GM12878 (cell line): ENCODE measurements at regions not wholly inside any gene's neighbourhood (a gene's known extent, or its start where the extent isn't known, plus 50 kb on each side); places are given as distances from the start of the nearest gene placed in this dataset.

Source experiments
- ATAC-seq: fragments of 200-7000 bp; cut with Tn5 transposase; 3 replicates; pipeline ENCODE4 v1.9.1; 2020; ENCODE audit warnings: mild to moderate bottlenecking, moderate library complexity
- BruUV-seq: library from RNA; stranded (reverse); fragments of 400-500 nt; replicated peaks from 2 replicates; lab custom pipeline; 2021; lab: Mats Ljungman, UMichigan
- CTCF ChIA-PET: fragments of 300-600 bp; sonication (Branson Sonifier 250); formaldehyde crosslinking; extraction: SDS; loops from one replicate; lab custom pipeline; 2021; ENCODE audit warnings: inconsistent platforms; lab: Yijun Ruan, JAX
- POLR2A ChIA-PET: fragments of 350-600 bp; formaldehyde crosslinking; extraction: SDS; loops from one replicate; lab custom pipeline; 2021; ENCODE audit warnings: inconsistent platforms; lab: Charles Lee
- RAD21 ChIA-PET: fragments of 300-600 bp; sonication (Branson Sonifier 250); formaldehyde crosslinking; loops from one replicate; lab custom pipeline; 2023; ENCODE audit warnings: antibody characterized with exemption; ENCODE audit not compliant: unreplicated experiment; lab: Charles Lee
- SMC1A ChIA-PET: fragments of 300-600 bp; sonication (Branson Sonifier 250); formaldehyde crosslinking; loops from one replicate; lab custom pipeline; 2023; ENCODE audit not compliant: unreplicated experiment, uncharacterized antibody; lab: Charles Lee
- DNase-seq: peaks from one replicate; pipeline ENCODE4 v3.0.0-alpha.2; 2011; ENCODE audit warnings: low read depth, low spot score
- FAIRE-seq: peaks from 3 replicates; lab custom pipeline; 2011; peaks lifted over from hg19 to GRCh38; lab: Jason Lieb, UNC
- H2AFZ ChIP-seq: 2 replicates; pipeline ENCODE4 v1.6.0; 2011; ENCODE audit warnings: low read depth, low read length, control low read depth; ENCODE audit not compliant: control insufficient read depth
- H3K27ac ChIP-seq: 2 replicates; pipeline ENCODE4 v1.5.1; 2011; ENCODE audit warnings: control low read depth; ENCODE audit not compliant: control insufficient read depth, insufficient read depth
- H3K27me3 ChIP-seq, 2 experiments: replicated peaks in 1 of 2; 2 replicates each; pipeline versions ENCODE4 v1.6.0 to v1.6.1; 2011; ENCODE audit warnings: low read length in 1 of 2; ENCODE audit not compliant: control insufficient read depth in 2 of 2, insufficient read depth in 2 of 2
- H3K36me3 ChIP-seq, 2 experiments: 2 replicates each; pipeline ENCODE4 v1.5.1; 2011; ENCODE audit warnings: low read length in 1 of 2; ENCODE audit not compliant: control insufficient read depth in 2 of 2, insufficient read depth in 2 of 2
- H3K4me1 ChIP-seq: 2 replicates; pipeline ENCODE4 v1.6.1; 2011; ENCODE audit warnings: mild to moderate bottlenecking, low read length, moderate library complexity, mixed read lengths; ENCODE audit not compliant: control insufficient read depth, insufficient read depth
- H3K4me2 ChIP-seq: 2 replicates; pipeline ENCODE4 v1.6.0; 2011; ENCODE audit warnings: control low read depth; ENCODE audit not compliant: control insufficient read depth, insufficient read depth
- H3K4me3 ChIP-seq: fragments of 200-600 bp; sonication (generic); 2 replicates; pipeline ENCODE4 v1.5.1; 2016
- H3K79me2 ChIP-seq: 2 replicates; pipeline ENCODE4 v1.6.0; 2011; ENCODE audit warnings: low read length; ENCODE audit not compliant: control insufficient read depth, insufficient read depth
- H3K9ac ChIP-seq: 2 replicates; pipeline ENCODE4 v1.8.0; 2011; ENCODE audit warnings: low read length, control low read depth, mixed read lengths; ENCODE audit not compliant: control insufficient read depth, insufficient read depth
- H3K9me3 ChIP-seq: replicated peaks from 3 replicates; pipeline ENCODE4 v1.5.1; 2011; ENCODE audit warnings: mild to moderate bottlenecking, low read length; ENCODE audit not compliant: control insufficient read depth, insufficient read depth
- H4K20me1 ChIP-seq: 2 replicates; pipeline ENCODE4 v1.6.0; 2011; ENCODE audit not compliant: control insufficient read depth, insufficient read depth
- CBFB ChIP-seq: IDR thresholded peaks from 2 replicates; pipeline ENCODE4 v1.6.1; 2016; ENCODE audit warnings: antibody characterized with exemption, low read depth
- CEBPB ChIP-seq, 2 experiments: fragments of 150-350 bp in 1 of 2; IDR thresholded peaks; 2 replicates each; pipeline ENCODE4 v1.6.1; 2012 to 2014; ENCODE audit warnings: low read depth in 2 of 2, low read length in 2 of 2, borderline replicate concordance in 1 of 2, inconsistent platforms in 1 of 2
- EED ChIP-seq: sonication (generic); IDR thresholded peaks from 2 replicates; pipeline ENCODE4 v1.6.1; 2016; ENCODE audit warnings: antibody characterized with exemption, low read depth
- EP300 ChIP-seq, 2 experiments: fragments of 150-350 bp in 1 of 2; IDR thresholded peaks; 2 replicates each; pipeline ENCODE4 v1.6.1; 2011 to 2012; ENCODE audit warnings: low read depth in 2 of 2, low read length in 2 of 2, borderline replicate concordance in 1 of 2, improper control_type of control experiment in 1 of 2, inconsistent platforms in 1 of 2; ENCODE audit not compliant: control insufficient read depth in 1 of 2
- MEF2A ChIP-seq: IDR thresholded peaks from 2 replicates; pipeline ENCODE4 v1.6.1; 2011; ENCODE audit warnings: low read depth, mild to moderate bottlenecking, low read length, moderate library complexity; ENCODE audit not compliant: insufficient read depth
- PAX8 ChIP-seq: fragments of 450-650 bp; IDR thresholded peaks from 2 replicates; pipeline ENCODE4 v1.6.1; 2017; ENCODE audit warnings: mild to moderate bottlenecking, moderate library complexity
- RFX5 ChIP-seq: IDR thresholded peaks from 2 replicates; pipeline ENCODE4 v1.6.1; 2011; ENCODE audit warnings: low read depth, low read length, improper control_type of control experiment
- STAT3 ChIP-seq: IDR thresholded peaks from 2 replicates; pipeline ENCODE4 v1.6.1; 2011; ENCODE audit warnings: low read depth, low read length, improper control_type of control experiment
- SUPT20H ChIP-seq: IDR thresholded peaks from 2 replicates; pipeline ENCODE4 v1.6.1; 2011; ENCODE audit warnings: low read depth, mild to moderate bottlenecking, low read length, moderate library complexity, borderline replicate concordance; ENCODE audit not compliant: control insufficient read depth
- ZNF207 ChIP-seq: fragments of 450-650 bp; IDR thresholded peaks from 2 replicates; pipeline ENCODE4 v1.6.1; 2014; ENCODE audit warnings: antibody characterized with exemption, mild to moderate bottlenecking, borderline replicate concordance
- WGBS: methylation state at CpG from one replicate; pipeline ENCODE4 v1.1.6; 2016; ENCODE audit warnings: low lambda C conversion rate; ENCODE audit not compliant: insufficient replicate concordance, insufficient coverage; ENCODE audit errors: missing lambda C conversion rate; 5-methylcytosine and 5-hydroxymethylcytosine counted together
- in situ Hi-C: fragments of 300-500 bp; cut with MboI; formaldehyde crosslinking; loops from 9 replicates; pipeline ENCODE4 v1.14.3; 2018; ENCODE audit warnings: mixed read lengths
- intact Hi-C: fragments of 100-400 bp; cut with micrococcal nuclease; formaldehyde crosslinking; loops from one replicate; pipeline ENCODE4 v1.14.2; 2022; ENCODE audit not compliant: unreplicated experiment
- TF ChIP-seq, protein P1 (sequence below): IDR thresholded peaks from 2 replicates; pipeline ENCODE4 v1.6.1; 2011; ENCODE audit warnings: borderline replicate concordance, low read depth, mild to moderate bottlenecking, moderate library complexity, low read length; ENCODE audit not compliant: insufficient read depth, poor library complexity, severe bottlenecking
- TF ChIP-seq, protein P2 (sequence below): fragments of 450-650 bp; IDR thresholded peaks from 2 replicates; pipeline ENCODE4 v1.6.1; 2016; ENCODE audit warnings: mild to moderate bottlenecking
- TF ChIP-seq, protein P3 (sequence below): fragments of 450-650 bp; IDR thresholded peaks from 2 replicates; pipeline ENCODE4 v1.6.1; 2018; ENCODE audit warnings: mild to moderate bottlenecking, low read depth, moderate library complexity; ENCODE audit not compliant: partially characterized antibody
- TF ChIP-seq, protein P4 (sequence below): fragments of 150-350 bp; IDR thresholded peaks from 2 replicates; pipeline ENCODE4 v1.6.1; 2014; ENCODE audit warnings: mild to moderate bottlenecking, low read depth, low read length
- TF ChIP-seq, protein P5 (sequence below): IDR thresholded peaks from 2 replicates; pipeline ENCODE4 v1.6.1; 2011; ENCODE audit warnings: low read depth, low read length, improper control_type of control experiment, borderline replicate concordance

DNA sequence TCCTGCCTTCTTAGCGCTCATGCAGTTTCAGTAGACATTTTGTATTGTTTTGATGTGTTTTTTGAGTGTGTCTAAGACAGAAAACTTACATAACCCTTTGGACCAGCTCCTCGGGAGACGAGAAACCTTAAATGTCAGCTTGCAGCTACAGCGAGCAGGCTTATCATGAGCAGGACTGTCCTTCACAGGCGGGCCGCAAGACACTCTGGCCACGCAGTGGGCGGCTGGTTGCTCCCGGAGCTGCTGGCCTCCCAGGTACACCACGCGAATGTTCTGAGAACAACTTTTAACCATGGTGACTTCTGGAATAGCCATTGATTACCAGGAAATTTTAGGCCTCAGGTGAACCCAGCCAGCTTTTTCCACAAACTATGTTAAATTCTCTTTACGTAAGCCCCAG is 164.1 kb upstream of the DIO3 start:
- POLR2A ChIA-PET = interaction anchor here (0.7 kb wide), 1 partner anchor 52 kb away, joined by 3 read pairs; no protein-coding TSS in a partner anchor
- BruUV-seq = no TSS peak
- H3K9ac ChIP-seq = no peak overlapping the region
- RAD21 ChIA-PET = no interaction called here
- ATAC-seq = no peak
- no peak overlapping the region for H3K4me2 ChIP-seq
- intact Hi-C loops = no loop called here
- H3K27me3 ChIP-seq = no peaks in the 10 kb centered on the region
- WGBS = 73% methylated on average over 12 of the region's 12 CpGs
- DNase-seq = no peak
- no peaks in the 10 kb centered on the region for H3K4me1 ChIP-seq
- in situ Hi-C loops = no loop called here
- no peak overlapping the region for H3K27ac ChIP-seq
- CTCF ChIA-PET = no interaction called here
- H3K36me3 ChIP-seq = no peaks in the 10 kb centered on the region
- no peaks in the 10 kb centered on the region for H3K79me2 ChIP-seq
- no peaks in the 10 kb centered on the region for H3K9me3 ChIP-seq
- FAIRE-seq = no peak
- SMC1A ChIA-PET = no interaction called here
- H3K4me3 ChIP-seq = no peak overlapping the region
- no peak overlapping the region for H2AFZ ChIP-seq
- no peaks in the 10 kb centered on the region for H4K20me1 ChIP-seq
- TF ChIP-seq RFX5 (no peak), CEBPB (IDR thresholded peaks at IDR 0.05; ENCODE audit: borderline replicate concordance in 1 of 2, low read depth in 2 of 2, low read length in 2 of 2) (no peak), MEF2A (no peak), ZNF207 (no peak), CBFB (no peak), PAX8 (no peak), STAT3 (no peak), SUPT20H (no peak), EP300 (IDR thresholded peaks at IDR 0.05; ENCODE audit: borderline replicate concordance in 1 of 2, control insufficient read depth in 1 of 2, low read depth in 2 of 2, low read length in 2 of 2) (no peak), EED (no peak)
- TF ChIP-seq, protein P1, sequence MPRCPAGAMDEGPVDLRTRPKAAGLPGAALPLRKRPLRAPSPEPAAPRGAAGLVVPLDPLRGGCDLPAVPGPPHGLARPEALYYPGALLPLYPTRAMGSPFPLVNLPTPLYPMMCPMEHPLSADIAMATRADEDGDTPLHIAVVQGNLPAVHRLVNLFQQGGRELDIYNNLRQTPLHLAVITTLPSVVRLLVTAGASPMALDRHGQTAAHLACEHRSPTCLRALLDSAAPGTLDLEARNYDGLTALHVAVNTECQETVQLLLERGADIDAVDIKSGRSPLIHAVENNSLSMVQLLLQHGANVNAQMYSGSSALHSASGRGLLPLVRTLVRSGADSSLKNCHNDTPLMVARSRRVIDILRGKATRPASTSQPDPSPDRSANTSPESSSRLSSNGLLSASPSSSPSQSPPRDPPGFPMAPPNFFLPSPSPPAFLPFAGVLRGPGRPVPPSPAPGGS = no peak
- TF ChIP-seq, protein P2, sequence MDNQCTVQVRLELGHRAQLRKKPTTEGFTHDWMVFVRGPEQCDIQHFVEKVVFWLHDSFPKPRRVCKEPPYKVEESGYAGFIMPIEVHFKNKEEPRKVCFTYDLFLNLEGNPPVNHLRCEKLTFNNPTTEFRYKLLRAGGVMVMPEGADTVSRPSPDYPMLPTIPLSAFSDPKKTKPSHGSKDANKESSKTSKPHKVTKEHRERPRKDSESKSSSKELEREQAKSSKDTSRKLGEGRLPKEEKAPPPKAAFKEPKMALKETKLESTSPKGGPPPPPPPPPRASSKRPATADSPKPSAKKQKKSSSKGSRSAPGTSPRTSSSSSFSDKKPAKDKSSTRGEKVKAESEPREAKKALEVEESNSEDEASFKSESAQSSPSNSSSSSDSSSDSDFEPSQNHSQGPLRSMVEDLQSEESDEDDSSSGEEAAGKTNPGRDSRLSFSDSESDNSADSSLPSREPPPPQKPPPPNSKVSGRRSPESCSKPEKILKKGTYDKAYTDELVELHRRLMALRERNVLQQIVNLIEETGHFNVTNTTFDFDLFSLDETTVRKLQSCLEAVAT = no peak
- TF ChIP-seq, protein P3, sequence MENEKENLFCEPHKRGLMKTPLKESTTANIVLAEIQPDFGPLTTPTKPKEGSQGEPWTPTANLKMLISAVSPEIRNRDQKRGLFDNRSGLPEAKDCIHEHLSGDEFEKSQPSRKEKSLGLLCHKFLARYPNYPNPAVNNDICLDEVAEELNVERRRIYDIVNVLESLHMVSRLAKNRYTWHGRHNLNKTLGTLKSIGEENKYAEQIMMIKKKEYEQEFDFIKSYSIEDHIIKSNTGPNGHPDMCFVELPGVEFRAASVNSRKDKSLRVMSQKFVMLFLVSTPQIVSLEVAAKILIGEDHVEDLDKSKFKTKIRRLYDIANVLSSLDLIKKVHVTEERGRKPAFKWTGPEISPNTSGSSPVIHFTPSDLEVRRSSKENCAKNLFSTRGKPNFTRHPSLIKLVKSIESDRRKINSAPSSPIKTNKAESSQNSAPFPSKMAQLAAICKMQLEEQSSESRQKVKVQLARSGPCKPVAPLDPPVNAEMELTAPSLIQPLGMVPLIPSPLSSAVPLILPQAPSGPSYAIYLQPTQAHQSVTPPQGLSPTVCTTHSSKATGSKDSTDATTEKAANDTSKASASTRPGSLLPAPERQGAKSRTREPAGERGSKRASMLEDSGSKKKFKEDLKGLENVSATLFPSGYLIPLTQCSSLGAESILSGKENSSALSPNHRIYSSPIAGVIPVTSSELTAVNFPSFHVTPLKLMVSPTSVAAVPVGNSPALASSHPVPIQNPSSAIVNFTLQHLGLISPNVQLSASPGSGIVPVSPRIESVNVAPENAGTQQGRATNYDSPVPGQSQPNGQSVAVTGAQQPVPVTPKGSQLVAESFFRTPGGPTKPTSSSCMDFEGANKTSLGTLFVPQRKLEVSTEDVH = no peak
- TF ChIP-seq, protein P4, sequence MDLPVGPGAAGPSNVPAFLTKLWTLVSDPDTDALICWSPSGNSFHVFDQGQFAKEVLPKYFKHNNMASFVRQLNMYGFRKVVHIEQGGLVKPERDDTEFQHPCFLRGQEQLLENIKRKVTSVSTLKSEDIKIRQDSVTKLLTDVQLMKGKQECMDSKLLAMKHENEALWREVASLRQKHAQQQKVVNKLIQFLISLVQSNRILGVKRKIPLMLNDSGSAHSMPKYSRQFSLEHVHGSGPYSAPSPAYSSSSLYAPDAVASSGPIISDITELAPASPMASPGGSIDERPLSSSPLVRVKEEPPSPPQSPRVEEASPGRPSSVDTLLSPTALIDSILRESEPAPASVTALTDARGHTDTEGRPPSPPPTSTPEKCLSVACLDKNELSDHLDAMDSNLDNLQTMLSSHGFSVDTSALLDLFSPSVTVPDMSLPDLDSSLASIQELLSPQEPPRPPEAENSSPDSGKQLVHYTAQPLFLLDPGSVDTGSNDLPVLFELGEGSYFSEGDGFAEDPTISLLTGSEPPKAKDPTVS = no peak
- TF ChIP-seq, protein P5, sequence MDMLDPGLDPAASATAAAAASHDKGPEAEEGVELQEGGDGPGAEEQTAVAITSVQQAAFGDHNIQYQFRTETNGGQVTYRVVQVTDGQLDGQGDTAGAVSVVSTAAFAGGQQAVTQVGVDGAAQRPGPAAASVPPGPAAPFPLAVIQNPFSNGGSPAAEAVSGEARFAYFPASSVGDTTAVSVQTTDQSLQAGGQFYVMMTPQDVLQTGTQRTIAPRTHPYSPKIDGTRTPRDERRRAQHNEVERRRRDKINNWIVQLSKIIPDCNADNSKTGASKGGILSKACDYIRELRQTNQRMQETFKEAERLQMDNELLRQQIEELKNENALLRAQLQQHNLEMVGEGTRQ = no peak
